ENCODE measurements at regions not wholly inside any gene's neighbourhood (a gene's known extent, or its start where the extent isn't known, plus 50 kb on each side); places are given as distances from the start of the nearest gene placed in this dataset.

DNA sequence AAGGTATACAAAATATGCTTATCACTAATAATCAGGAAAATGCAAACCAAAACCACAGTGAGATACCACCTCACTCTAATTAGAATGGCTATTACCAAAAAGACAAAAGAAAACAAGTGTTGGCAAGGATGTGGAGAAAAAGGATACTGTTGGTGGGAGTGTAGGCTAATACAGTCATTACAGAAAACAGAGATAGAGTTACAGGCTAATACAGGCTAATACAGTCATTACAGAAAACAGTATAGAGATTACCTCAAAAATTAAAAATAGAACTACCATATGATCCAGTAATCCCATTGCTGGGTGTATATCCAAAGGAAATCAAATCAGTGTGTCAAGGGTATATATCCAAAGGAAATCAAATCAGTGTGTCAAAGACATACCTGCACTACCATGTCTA lies 238.4 kb downstream of the PLPP3 start:
- no peak for DNase-seq

DNA sequence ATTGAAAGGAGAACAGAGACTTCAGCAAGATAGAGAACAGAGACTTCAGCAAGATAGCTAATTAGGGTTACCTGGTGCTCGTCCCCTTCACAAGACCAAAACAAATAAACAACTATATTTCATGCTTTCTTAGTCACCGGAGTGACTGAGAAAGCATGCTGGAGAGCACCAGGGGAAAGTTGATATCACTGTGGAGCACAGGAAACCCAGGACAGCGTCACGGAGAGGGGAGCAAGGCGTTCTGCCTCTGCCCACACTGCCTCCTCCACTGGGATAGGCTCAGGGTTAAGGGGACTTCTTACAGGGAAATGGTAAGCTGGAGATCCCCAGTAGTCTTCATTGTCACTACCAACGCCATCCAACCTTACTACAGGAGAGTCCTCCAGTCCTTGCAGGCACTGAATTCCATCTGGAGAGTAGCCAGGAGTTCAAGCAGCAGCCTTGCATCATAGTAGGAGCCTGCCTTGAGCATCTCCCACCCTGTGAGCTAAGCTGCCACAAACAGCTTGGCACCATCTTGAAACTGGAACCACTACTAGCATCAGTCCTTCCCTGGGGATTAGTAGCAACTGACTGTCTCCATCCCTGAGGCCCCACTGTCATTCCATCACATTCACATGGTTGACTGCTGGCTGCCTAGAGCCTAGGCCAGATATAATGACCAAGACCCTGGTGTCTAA lies 239.4 kb downstream of the PLPP3 start:
- DNase-seq = no peak

DNA sequence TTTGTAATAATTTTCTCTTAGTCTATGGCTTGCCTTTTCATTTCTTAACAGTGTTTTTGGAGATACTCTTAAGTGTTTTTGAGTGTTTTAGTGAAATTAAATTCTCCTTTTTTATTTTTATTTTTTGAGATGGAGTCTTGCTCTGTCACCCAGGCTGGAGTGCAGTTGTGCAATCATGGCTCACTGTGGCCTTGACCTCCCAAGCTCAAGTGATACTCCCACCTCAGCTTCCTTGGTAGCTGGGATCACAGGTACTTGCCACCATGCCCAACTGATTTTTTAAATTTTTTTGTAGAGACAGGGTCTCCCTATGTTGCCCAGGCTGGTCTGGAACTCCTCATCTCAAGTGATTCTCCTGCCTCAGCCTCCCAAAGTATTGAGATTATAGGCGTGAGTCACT lies 240.3 kb downstream of the PLPP3 start:
- DNase-seq = no peak

- no peak for DNase-seq
Measured at GRCh38 chr1:56336982-56337381, 242.4 kb downstream of the PLPP3 start.

DNA sequence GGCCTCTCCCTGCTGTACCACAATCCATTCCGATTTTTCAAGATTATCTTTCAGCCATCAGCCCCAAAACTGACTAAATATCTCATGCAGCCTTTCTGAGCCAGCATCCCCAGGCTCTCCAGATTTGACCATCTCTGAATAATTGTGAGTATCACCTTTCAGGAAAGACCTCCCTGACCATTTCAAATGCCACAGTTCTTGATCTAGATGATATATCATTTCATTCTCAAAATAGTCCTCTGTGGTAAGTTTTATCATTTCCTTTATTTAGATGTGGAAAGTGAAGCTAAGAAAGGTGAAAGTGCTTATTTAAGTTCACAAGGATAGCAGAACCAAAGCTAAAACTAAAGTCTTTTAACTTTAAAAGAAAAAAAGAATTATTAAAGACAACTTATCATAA lies 244.0 kb downstream of the PLPP3 start:
- DNase-seq = no peak

GRCh38 chr1:56334047-56334446 lies 245.3 kb downstream of the PLPP3 start:
- no peak for DNase-seq

DNA sequence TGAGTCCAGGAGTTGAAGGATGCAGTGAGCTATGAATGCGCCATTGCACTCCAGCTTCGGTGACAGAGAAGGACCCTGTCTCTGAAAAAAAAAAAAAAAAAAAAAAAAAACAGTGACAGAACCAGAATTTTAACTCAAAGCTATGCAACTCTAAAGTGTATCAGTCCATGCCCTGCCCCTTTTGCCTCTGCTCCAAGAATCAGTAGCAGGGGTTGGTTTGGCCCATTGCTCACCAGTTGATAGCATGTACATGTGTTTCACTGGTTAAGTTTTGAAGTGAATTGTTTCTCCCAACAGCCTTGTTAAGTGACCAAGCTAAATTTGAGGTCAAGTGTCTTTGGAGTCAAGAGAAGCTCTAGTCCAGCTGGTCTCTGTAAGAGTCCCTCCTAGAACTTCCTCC lies 245.9 kb downstream of the PLPP3 start:
- DNase-seq = no peak

DNA sequence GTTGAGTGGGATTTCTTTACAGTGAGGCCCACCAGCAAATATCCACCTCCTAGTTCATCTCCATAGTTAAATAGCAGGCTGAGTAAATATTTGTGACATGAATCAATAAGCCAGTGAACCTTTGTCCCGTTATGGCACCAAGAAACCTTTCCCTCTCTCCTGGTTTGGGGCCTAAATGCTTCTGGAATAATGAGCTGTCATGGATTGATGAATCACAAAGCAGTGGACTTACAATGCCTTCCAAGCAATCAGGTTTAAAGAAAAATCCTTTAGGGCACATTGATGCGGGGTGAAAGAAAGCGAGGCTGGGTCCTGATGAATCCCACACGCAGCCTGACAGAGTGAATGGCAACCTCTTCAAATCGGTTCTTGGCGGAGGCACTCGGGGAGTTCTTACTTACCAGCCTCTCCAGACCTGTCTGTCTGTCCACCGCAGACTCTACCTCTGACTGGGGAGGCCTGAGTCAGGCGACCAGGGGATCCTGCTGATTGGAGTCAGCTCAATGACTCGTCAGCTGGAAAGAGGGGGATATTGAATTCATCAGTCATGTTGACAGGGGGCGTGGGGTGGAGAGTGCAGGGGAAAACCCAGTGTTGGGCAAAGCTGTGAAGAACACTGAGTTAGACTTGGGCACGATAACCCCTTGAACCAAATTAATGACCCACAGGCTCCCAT lies 247.3 kb downstream of the PLPP3 start:
- no peak for DNase-seq

DNA sequence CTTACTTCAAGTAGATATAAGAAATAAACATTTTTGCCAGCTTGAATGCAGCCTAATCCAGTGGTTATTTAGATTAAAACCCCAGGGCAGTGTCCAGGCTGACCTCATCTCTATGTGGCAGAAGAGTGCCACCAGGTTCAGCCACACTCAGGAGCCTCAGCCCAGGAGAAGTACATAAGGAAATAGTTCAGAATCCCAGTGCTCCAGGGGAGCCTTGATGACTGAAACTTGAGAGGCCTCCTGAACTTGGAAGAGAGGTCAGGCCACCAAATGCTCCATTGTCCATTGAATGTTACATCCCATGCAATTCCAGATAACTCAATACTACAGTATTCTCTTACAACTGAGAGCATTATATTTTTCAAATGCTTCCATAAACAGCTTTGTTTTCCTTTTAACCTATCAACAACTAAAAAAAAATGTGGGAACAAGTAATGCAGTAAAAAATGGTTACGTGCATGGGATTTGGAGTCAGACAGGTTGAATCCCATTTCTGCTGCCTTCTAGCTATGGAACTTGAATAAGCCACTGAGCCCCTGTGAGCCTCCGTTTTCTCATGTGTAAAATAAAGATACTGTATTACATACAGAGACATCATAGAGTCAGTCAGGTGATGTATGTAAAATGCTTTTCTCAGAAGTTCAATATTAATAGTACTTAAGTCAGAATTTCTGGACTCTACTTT lies 248.0 kb downstream of the PLPP3 start:
- DNase-seq = no peak

DNA sequence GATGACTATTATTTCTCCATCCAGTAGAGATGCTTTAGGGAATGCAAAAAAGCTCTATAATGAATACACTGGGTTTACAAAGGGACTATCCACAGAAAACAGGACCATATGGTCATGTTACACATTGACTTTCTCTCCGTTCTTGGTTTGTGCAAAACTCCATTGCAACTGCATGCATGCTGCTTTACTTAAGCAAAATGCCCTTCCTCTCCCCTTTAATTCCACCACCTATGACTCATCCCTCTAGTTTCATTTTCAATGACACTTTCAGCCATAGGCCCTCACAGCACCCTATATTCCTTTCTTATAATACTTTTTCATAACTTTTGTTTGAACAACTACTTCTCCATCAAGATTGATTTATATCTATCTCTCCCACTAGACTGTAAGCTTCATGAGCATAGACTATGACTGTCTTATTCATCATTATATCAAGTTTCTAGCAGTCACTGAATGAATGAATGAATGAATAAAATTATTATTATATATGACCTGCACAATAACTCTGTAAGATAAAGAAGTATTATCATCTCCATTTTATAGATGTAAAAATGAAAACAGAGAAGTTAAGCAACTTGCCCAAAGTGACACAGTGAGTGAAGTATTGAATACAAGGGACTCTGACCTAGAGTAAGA lies 248.9 kb downstream of the PLPP3 start:
- no peak for DNase-seq

GRCh38 chr1:56329970-56330369 lies 249.4 kb downstream of the PLPP3 start:
- DNase-seq = no peak

DNA sequence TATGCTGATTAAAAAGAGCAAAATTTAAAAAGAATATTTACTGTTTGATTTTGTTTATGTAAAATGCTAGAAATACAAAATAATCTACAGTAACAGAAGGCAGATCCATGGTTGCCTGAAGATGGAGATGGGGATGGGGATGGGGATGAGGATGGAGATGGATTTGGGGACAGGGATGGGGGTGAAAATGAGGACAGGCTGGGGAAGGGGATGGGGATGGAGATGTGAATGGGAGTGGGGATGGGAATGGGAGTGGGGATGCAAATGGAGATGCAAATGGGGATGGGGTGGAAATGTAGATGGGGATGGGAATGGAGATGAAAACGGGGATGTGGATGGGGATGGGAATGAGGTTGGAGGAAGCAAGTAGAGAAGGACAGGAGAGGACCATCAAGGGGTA lies 252.2 kb downstream of the PLPP3 start:
- DNase-seq = no peak

DNA sequence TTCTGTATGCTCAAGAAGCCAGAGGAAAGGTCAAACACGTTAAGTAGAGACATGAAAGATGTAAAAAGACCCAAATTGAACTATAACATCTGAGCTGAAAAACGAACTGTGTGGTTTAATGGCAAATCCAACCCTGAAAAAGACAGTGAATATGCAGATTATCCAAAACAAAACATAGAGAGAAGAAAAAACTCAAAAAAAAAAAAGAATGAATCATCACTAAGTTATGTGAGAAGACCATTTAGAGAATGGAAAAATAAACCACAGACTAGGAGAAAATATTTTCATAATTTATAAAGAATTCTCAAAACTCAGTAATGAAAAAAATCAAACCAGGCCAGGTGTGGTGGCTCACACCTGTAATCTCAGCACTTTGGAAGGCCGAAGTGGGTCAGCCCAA lies 253.3 kb downstream of the PLPP3 start:
- DNase-seq = no peak

DNA sequence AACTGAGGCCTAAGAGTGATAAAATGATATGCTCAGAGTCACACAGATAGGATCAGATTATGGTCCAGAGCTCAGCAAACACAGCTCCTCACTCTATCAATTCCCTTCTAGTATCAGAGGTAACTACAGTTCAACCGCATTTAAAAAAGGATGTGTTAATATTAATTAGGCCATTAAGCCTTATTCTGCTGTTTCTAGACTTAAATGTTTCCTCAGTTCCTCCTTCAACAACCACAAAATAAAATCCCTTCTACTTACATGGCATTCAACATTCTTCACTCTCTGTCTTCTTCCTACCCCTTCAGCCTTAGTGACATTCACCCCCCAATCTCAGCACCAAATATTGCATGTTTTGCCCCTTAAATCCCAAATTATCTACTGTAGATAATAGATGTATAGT lies 254.9 kb downstream of the PLPP3 start:
- no peak for DNase-seq

DNA sequence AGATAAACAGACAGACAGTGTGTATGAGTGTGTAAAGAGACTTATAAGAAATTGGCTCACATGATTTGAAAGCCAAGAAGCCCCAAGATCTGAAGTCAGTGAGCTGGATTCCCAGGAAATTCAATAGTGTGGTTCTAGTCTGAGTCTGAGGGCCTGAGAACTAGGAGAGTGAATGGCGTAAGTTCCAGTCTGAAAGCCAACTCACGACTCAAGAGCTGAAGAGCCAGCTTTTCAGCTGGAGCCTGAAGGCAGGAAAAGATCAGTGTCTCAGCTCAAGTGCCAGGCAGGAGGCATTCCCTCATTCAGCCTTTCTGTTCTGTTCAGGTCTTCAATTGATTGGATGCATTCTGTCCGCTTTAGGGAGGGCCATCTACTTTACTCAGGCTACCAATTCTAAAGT lies 257.2 kb downstream of the PLPP3 start:
- no peak for DNase-seq

- DNase-seq = no peak
Measured at GRCh38 chr1:56321150-56321490, 258.2 kb downstream of the PLPP3 start.

- no peak for DNase-seq
Measured at GRCh38 chr1:56320464-56321149, 258.8 kb downstream of the PLPP3 start.

DNA sequence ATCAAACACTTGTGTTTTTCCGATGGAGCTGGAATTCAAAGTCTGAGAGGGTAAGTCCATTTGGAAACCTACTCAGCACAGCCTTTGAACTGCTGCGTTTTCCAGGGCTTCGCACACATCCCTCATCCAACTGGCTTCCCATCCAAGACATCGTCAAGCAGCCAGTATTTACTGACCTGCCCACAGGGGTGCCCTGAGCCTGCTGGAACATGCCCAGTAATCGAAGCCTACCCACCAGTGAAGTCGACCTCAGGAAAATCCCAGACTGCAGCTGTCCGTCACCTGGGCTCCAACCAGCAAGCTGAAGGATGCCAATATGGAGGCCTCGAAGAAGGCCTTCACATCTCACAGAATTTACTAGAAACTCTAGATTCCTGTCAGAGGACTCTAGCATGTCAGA lies 261.6 kb downstream of the PLPP3 start:
- DNase-seq = no peak

DNA sequence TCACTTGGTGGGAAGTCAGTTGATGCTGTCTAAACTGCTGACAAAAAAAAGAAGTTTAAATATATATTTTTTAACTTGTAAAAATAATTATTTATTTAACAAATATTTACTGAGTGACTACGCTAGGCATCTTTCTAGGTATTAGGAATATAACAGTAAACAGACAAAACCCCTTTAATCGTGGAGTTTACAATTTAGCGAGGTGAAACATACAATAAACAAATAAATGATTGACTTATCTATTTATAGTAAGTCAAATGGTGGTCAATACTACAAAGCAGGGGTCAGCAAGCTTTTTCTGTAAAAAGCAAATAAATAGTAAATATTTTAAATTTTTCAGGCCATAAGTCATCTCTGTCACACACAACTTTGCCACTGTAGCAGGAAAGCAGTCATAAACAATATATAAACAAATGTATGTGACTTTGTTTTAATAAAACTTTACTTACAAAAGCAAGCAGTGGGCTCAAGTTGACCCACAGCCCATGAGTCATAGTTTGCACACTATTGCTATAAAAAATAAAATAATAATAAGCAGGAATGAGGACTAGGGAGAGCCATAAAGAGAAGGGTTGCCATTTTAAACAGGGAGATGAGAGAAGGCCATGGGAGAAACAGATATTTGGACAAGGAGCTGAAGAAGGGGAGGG lies 263.9 kb downstream of the PLPP3 start:
- DNase-seq = no peak

GRCh38 chr1:56313560-56313959 lies 265.8 kb downstream of the PLPP3 start:
- DNase-seq = no peak

GRCh38 chr1:56311766-56312165 lies 267.6 kb downstream of the PLPP3 start:
- DNase-seq = no peak

- no peak for DNase-seq
Measured at GRCh38 chr1:56310945-56311344, 268.4 kb downstream of the PLPP3 start.

DNA sequence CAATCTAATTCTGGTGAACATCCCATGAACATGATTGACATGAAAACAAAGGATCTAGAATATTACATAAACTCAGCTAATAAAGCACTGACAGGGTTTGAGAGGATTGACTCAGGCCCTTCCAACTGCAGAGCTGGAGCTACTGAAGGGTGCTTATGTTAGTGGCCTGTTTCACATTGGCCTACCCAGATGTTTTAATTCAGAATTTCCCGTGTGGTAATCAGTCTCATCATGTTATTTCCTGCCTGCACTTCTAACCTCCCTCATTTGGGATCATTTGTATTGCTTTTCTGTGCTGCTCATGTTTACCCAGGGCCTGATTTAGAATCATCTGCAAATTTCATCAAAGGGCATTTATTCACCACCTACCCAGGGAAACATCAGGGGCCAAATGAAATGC lies 270.3 kb downstream of the PLPP3 start:
- no peak for DNase-seq

All from CD4-positive, alpha-beta T cell treated with Interleukin-21 for 1 hour (primary cell).